ENCODE measurements at regions not wholly inside any gene's neighbourhood (a gene's known extent, or its start where the extent isn't known, plus 50 kb on each side); places are given as distances from the start of the nearest gene placed in this dataset.
"Not testable (repeated sequence)": the region's sequence is repeated elsewhere in the genome, so short reads cannot be mapped to it uniquely, and the experiment has no call there.

GRCh38 chr5:34553581-34553980, 102.5 kb upstream of the RAI14 start:
- Mint-ChIP-seq H3K27me3 (ENCODE audit: low read depth) (no peaks in the 10 kb centered on the region), H3K4me1 (ENCODE audit: low read depth) (no peaks in the 10 kb centered on the region), H3K4me3 (no peak overlapping the region), H3K9me3 (no peaks in the 10 kb centered on the region), H3K27ac (no peak overlapping the region), H3K36me3 (ENCODE audit: low read depth) (no peaks in the 10 kb centered on the region)

- H3K4me1 Mint-ChIP-seq (ENCODE audit: low read depth), result no peaks in the 10 kb centered on the region
- no peaks in the 10 kb centered on the region for H3K27me3 Mint-ChIP-seq (ENCODE audit: low read depth)
Measured at GRCh38 chr5:34554641-34555040, 101.5 kb upstream of the RAI14 start.

GRCh38 chr5:34555699-34556508, 100.2 kb upstream of the RAI14 start:
- no peaks in the 10 kb centered on the region for H3K4me1 Mint-ChIP-seq (ENCODE audit: low read depth)
- H3K27ac Mint-ChIP-seq, result no peak overlapping the region
- no peaks in the 10 kb centered on the region for H3K27me3 Mint-ChIP-seq (ENCODE audit: low read depth)
- no peaks in the 10 kb centered on the region for H3K36me3 Mint-ChIP-seq (ENCODE audit: low read depth)
- no peak overlapping the region for H3K4me3 Mint-ChIP-seq
- H3K9me3 Mint-ChIP-seq, result no peaks in the 10 kb centered on the region

More at GRCh38 chr5:34554641-34555040, 101.5 kb upstream of the RAI14 start:
- no peak overlapping the region for H3K27ac Mint-ChIP-seq
- no peaks in the 10 kb centered on the region for H3K9me3 Mint-ChIP-seq
- no peaks in the 10 kb centered on the region for H3K36me3 Mint-ChIP-seq (ENCODE audit: low read depth)
- H3K4me3 Mint-ChIP-seq, result no peak overlapping the region

GRCh38 chr5:34556509-34556782, 99.7 kb upstream of the RAI14 start:
- Mint-ChIP-seq H3K9me3 (no peaks in the 10 kb centered on the region), H3K27me3 (ENCODE audit: low read depth) (no peaks in the 10 kb centered on the region), H3K4me1 (ENCODE audit: low read depth) (no peaks in the 10 kb centered on the region), H3K4me3 (no peak overlapping the region), H3K36me3 (ENCODE audit: low read depth) (no peaks in the 10 kb centered on the region), H3K27ac (no peak overlapping the region)

GRCh38 chr5:34561581-34561980, 94.5 kb upstream of the RAI14 start:
- not testable (repeated sequence) for H3K27ac Mint-ChIP-seq; H3K27me3 Mint-ChIP-seq (ENCODE audit: low read depth); H3K9me3 Mint-ChIP-seq; H3K36me3 Mint-ChIP-seq (ENCODE audit: low read depth); H3K4me1 Mint-ChIP-seq (ENCODE audit: low read depth); H3K4me3 Mint-ChIP-seq

GRCh38 chr5:34562791-34563190, 93.3 kb upstream of the RAI14 start:
- H3K27ac Mint-ChIP-seq, result no peak overlapping the region
- H3K4me1 Mint-ChIP-seq (ENCODE audit: low read depth), result no peaks in the 10 kb centered on the region
- H3K9me3 Mint-ChIP-seq, result no peaks in the 10 kb centered on the region
- H3K36me3 Mint-ChIP-seq (ENCODE audit: low read depth), result no peaks in the 10 kb centered on the region
- no peaks in the 10 kb centered on the region for H3K27me3 Mint-ChIP-seq (ENCODE audit: low read depth)
- no peak overlapping the region for H3K4me3 Mint-ChIP-seq

GRCh38 chr5:34563269-34563668, 92.9 kb upstream of the RAI14 start:
- Mint-ChIP-seq H3K36me3 (ENCODE audit: low read depth) (no peaks in the 10 kb centered on the region), H3K27ac (no peak overlapping the region), H3K27me3 (ENCODE audit: low read depth) (no peaks in the 10 kb centered on the region), H3K9me3 (no peaks in the 10 kb centered on the region), H3K4me3 (no peak overlapping the region), H3K4me1 (ENCODE audit: low read depth) (no peaks in the 10 kb centered on the region)

- Mint-ChIP-seq H3K27me3 (ENCODE audit: low read depth) (no peaks in the 10 kb centered on the region), H3K4me1 (ENCODE audit: low read depth) (no peaks in the 10 kb centered on the region), H3K36me3 (ENCODE audit: low read depth) (no peaks in the 10 kb centered on the region), H3K9me3 (no peaks in the 10 kb centered on the region), H3K4me3 (no peak overlapping the region), H3K27ac (no peak overlapping the region)
Measured at GRCh38 chr5:34563931-34564709, 92.0 kb upstream of the RAI14 start.

- Mint-ChIP-seq H3K9me3 (no peaks in the 10 kb centered on the region), H3K36me3 (ENCODE audit: low read depth) (no peaks in the 10 kb centered on the region), H3K4me1 (ENCODE audit: low read depth) (no peaks in the 10 kb centered on the region), H3K27me3 (ENCODE audit: low read depth) (no peaks in the 10 kb centered on the region), H3K27ac (no peak overlapping the region), H3K4me3 (no peak overlapping the region)
Measured at GRCh38 chr5:34564710-34565235, 91.4 kb upstream of the RAI14 start.

GRCh38 chr5:34570143-34570542, 86.0 kb upstream of the RAI14 start:
- Mint-ChIP-seq H3K27ac (no peak overlapping the region), H3K27me3 (ENCODE audit: low read depth) (no peaks in the 10 kb centered on the region), H3K4me1 (ENCODE audit: low read depth) (no peaks in the 10 kb centered on the region), H3K9me3 (no peaks in the 10 kb centered on the region), H3K36me3 (ENCODE audit: low read depth) (no peaks in the 10 kb centered on the region), H3K4me3 (no peak overlapping the region)

GRCh38 chr5:34570721-34571676, 85.1 kb upstream of the RAI14 start:
- Mint-ChIP-seq H3K27me3 (ENCODE audit: low read depth) (no peaks in the 10 kb centered on the region), H3K36me3 (ENCODE audit: low read depth) (no peaks in the 10 kb centered on the region), H3K9me3 (no peaks in the 10 kb centered on the region), H3K4me1 (ENCODE audit: low read depth) (no peaks in the 10 kb centered on the region), H3K27ac (no peak overlapping the region), H3K4me3 (no peak overlapping the region)

- no peaks in the 10 kb centered on the region for H3K9me3 Mint-ChIP-seq
- no peaks in the 10 kb centered on the region for H3K36me3 Mint-ChIP-seq (ENCODE audit: low read depth)
- no peaks in the 10 kb centered on the region for H3K27me3 Mint-ChIP-seq (ENCODE audit: low read depth)
- H3K4me3 Mint-ChIP-seq, result no peak overlapping the region
- no peaks in the 10 kb centered on the region for H3K4me1 Mint-ChIP-seq (ENCODE audit: low read depth)
- no peak overlapping the region for H3K27ac Mint-ChIP-seq
Measured at GRCh38 chr5:34571677-34572041, 84.5 kb upstream of the RAI14 start.

GRCh38 chr5:34574936-34575467, 81.1 kb upstream of the RAI14 start:
- Mint-ChIP-seq H3K36me3 (ENCODE audit: low read depth) (no peaks in the 10 kb centered on the region), H3K4me1 (ENCODE audit: low read depth) (no peaks in the 10 kb centered on the region), H3K27me3 (ENCODE audit: low read depth) (no peaks in the 10 kb centered on the region), H3K27ac (no peak overlapping the region), H3K9me3 (no peaks in the 10 kb centered on the region), H3K4me3 (no peak overlapping the region)

- H3K27ac Mint-ChIP-seq, result no peak overlapping the region
- no peaks in the 10 kb centered on the region for H3K9me3 Mint-ChIP-seq
- no peaks in the 10 kb centered on the region for H3K4me1 Mint-ChIP-seq (ENCODE audit: low read depth)
- H3K36me3 Mint-ChIP-seq (ENCODE audit: low read depth), result no peaks in the 10 kb centered on the region
- no peaks in the 10 kb centered on the region for H3K27me3 Mint-ChIP-seq (ENCODE audit: low read depth)
- no peak overlapping the region for H3K4me3 Mint-ChIP-seq
Measured at GRCh38 chr5:34576891-34577666, 79.0 kb upstream of the RAI14 start.

All from T-helper 1 cell treated with Interleukin-12 subunit alpha and Interleukin-12 subunit beta and Interleukin-4 antibody, amounts not matched to agents 30 μg/mL and 1 μg/mL, for 36 hours (primary cell).